PC-3 (cell line): ENCODE measurements at regions not wholly inside any gene's neighbourhood (a gene's known extent, or its start where the extent isn't known, plus 50 kb on each side); places are given as distances from the start of the nearest gene placed in this dataset.
"Not testable (repeated sequence)": the region's sequence is repeated elsewhere in the genome, so short reads cannot be mapped to it uniquely, and the experiment has no call there.

Experiments
- ATAC-seq: fragments of 200-7000 bp; cut with Tn5 transposase; 2 replicates; pipeline ENCODE4 v1.9.1; 2020; ENCODE audit warnings: mild to moderate bottlenecking, moderate library complexity
- BruUV-seq: library from RNA; stranded (reverse); fragments of 400-500 nt; replicated peaks from 2 replicates; lab custom pipeline; 2021; lab: Mats Ljungman, UMichigan
- CTCF ChIA-PET: fragments of 300-600 bp; sonication (Branson Sonifier 250); formaldehyde crosslinking; loops from one replicate; lab custom pipeline; 2022; ENCODE audit warnings: antibody characterized with exemption; lab: Charles Lee
- POLR2A ChIA-PET: fragments of 300-600 bp; sonication (Branson Sonifier 250); formaldehyde crosslinking; loops from one replicate; lab custom pipeline; 2022; ENCODE audit warnings: antibody characterized with exemption; ENCODE audit not compliant: unreplicated experiment; lab: Charles Lee
- DNase-seq: peaks from one replicate; pipeline ENCODE4 v3.0.0-alpha.2; 2015
- H2AFZ ChIP-seq: fragments of 300-600 bp; sonication (generic); 2 replicates; pipeline ENCODE4 v1.6.0; 2016; ENCODE audit warnings: antibody characterized with exemption, low read length
- H3F3A ChIP-seq: fragments of 300-600 bp; sonication (generic); one replicate; pipeline ENCODE4 v1.6.0; 2017; ENCODE audit warnings: antibody characterized with exemption, low read length, control low read depth, mild to moderate bottlenecking; ENCODE audit not compliant: unreplicated experiment
- H3K27ac ChIP-seq: fragments of 300-600 bp; sonication (generic); 2 replicates; pipeline ENCODE4 v1.5.1; 2016; ENCODE audit warnings: mild to moderate bottlenecking, low read length
- H3K27me3 ChIP-seq: fragments of 300-600 bp; sonication (generic); 2 replicates; pipeline ENCODE4 v1.6.1; 2016; ENCODE audit warnings: low read length, mixed read lengths
- H3K36me3 ChIP-seq: fragments of 300-600 bp; sonication (generic); 2 replicates; pipeline ENCODE4 v1.6.1; 2016; ENCODE audit warnings: low read depth, mixed run types, low read length, mixed read lengths
- H3K4me1 ChIP-seq: fragments of 300-600 bp; sonication (generic); 2 replicates; pipeline ENCODE4 v1.5.1; 2016; ENCODE audit warnings: low read length; ENCODE audit not compliant: insufficient read depth
- H3K4me2 ChIP-seq: fragments of 300-600 bp; sonication (generic); 2 replicates; pipeline ENCODE4 v1.6.0; 2016; ENCODE audit warnings: low read length
- H3K4me3 ChIP-seq: fragments of 300-600 bp; sonication (generic); 2 replicates; pipeline ENCODE4 v1.5.1; 2016; ENCODE audit warnings: mild to moderate bottlenecking, low read length, mixed read lengths
- H3K79me2 ChIP-seq: fragments of 300-600 bp; sonication (generic); 2 replicates; pipeline ENCODE4 v1.6.1; 2017; ENCODE audit warnings: low read length, mixed read lengths
- H3K9ac ChIP-seq: fragments of 300-600 bp; sonication (generic); 2 replicates; pipeline ENCODE4 v1.6.0; 2016; ENCODE audit warnings: mild to moderate bottlenecking, low read length
- H3K9me2 ChIP-seq: fragments of 300-600 bp; sonication (generic); replicated peaks from 2 replicates; pipeline ENCODE4 v1.6.1; 2016; ENCODE audit warnings: mixed run types, low read length, mixed read lengths
- H3K9me3 ChIP-seq: fragments of 300-600 bp; sonication (generic); 2 replicates; pipeline ENCODE4 v1.6.1; 2016; ENCODE audit warnings: low read length, mixed read lengths
- H4K20me1 ChIP-seq: fragments of 300-600 bp; sonication (generic); 2 replicates; pipeline ENCODE4 v1.6.1; 2016; ENCODE audit warnings: low read length, mixed read lengths
- EZH2 ChIP-seq: fragments of 300-600 bp; sonication (generic); IDR thresholded peaks from one replicate; pipeline ENCODE4 v1.6.1; 2017; ENCODE audit warnings: antibody characterized with exemption, mild to moderate bottlenecking, low read length; ENCODE audit not compliant: unreplicated experiment
- EZH2phosphoT487 ChIP-seq: fragments of 300-600 bp; sonication (generic); IDR thresholded peaks from 2 replicates; pipeline ENCODE4 v1.6.1; 2018; ENCODE audit warnings: mild to moderate bottlenecking, antibody characterized with exemption, low read length, borderline replicate concordance
- intact Hi-C: fragments of 100-400 bp; cut with micrococcal nuclease; formaldehyde crosslinking; loops from 2 replicates; pipeline ENCODE4 v1.9.0; 2023
- TF ChIP-seq, protein P1 (sequence below): fragments of 300-600 bp; sonication (generic); conservative IDR thresholded peaks from 2 replicates; pipeline ENCODE4 v1.5.1; 2017; ENCODE audit warnings: antibody characterized with exemption, low read depth, mild to moderate bottlenecking, low read length

DNA sequence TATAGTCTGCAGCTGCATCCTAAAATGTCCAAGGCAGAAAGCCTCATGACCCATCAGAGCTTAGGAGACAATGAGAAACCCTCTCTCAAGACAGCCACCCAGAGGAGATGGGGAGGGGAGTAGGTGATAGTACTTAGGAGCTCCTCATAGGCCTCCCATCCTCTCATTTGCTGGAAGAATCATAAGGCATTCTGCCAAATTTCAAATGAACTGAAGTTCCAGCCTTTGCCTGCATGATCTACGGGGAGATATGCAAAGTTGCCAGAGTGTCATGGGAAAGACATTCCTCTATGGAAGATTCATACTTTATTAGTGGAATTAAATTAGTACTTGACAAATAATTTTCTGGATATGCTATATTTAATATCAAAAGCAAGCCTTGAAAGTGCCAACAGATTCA, 194.1 kb upstream of the GJE1 start:
- H2AFZ ChIP-seq: no peak overlapping the region

GRCh38 chr6:141932685-141933084, 200.0 kb upstream of the GJE1 start:
- Histone ChIP-seq H3K4me2 (no peak overlapping the region), H3K27me3 (no peaks in the 10 kb centered on the region), H3K79me2 (no peaks in the 10 kb centered on the region), H4K20me1 (no peaks in the 10 kb centered on the region), H3K36me3 (no peaks in the 10 kb centered on the region), H3K27ac (no peak overlapping the region), H2AFZ (no peak overlapping the region), H3K9ac (no peak overlapping the region), H3F3A (no peaks in the 10 kb centered on the region), H3K9me2 (no peaks in the 10 kb centered on the region), H3K4me1 (no peaks in the 10 kb centered on the region), H3K9me3 (no peaks in the 10 kb centered on the region), H3K4me3 (no peak overlapping the region)
- intact Hi-C loops: no loop called here
- ChIA-PET POLR2A (no interaction called here), CTCF (no interaction called here)
- TF ChIP-seq EZH2phosphoT487: no peak
- TF ChIP-seq, protein P1, sequence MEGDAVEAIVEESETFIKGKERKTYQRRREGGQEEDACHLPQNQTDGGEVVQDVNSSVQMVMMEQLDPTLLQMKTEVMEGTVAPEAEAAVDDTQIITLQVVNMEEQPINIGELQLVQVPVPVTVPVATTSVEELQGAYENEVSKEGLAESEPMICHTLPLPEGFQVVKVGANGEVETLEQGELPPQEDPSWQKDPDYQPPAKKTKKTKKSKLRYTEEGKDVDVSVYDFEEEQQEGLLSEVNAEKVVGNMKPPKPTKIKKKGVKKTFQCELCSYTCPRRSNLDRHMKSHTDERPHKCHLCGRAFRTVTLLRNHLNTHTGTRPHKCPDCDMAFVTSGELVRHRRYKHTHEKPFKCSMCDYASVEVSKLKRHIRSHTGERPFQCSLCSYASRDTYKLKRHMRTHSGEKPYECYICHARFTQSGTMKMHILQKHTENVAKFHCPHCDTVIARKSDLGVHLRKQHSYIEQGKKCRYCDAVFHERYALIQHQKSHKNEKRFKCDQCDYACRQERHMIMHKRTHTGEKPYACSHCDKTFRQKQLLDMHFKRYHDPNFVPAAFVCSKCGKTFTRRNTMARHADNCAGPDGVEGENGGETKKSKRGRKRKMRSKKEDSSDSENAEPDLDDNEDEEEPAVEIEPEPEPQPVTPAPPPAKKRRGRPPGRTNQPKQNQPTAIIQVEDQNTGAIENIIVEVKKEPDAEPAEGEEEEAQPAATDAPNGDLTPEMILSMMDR: no peak
- no peak for TF ChIP-seq EZH2
- ATAC-seq (no peak), DNase-seq (no peak)
- no TSS peak for BruUV-seq

More for the DNA sequence above, 194.1 kb upstream of the GJE1 start:
- ChIA-PET POLR2A (no interaction called here), CTCF (no interaction called here)
- intact Hi-C loops: no loop called here
- H3K9ac ChIP-seq: no peak overlapping the region
- H3K27me3 ChIP-seq: no peaks in the 10 kb centered on the region
- H3K4me2 ChIP-seq: no peak overlapping the region
- TF ChIP-seq EZH2 (no peak), EZH2phosphoT487 (no peak)
- TF ChIP-seq, protein P1: no peak
- H3K4me3 ChIP-seq: no peak overlapping the region
- no peaks in the 10 kb centered on the region for H3F3A ChIP-seq
- no peak overlapping the region for H3K27ac ChIP-seq
- H3K36me3 ChIP-seq: no peaks in the 10 kb centered on the region
- H3K9me2 ChIP-seq: no peaks in the 10 kb centered on the region
- no peaks in the 10 kb centered on the region for H3K4me1 ChIP-seq
- DNase-seq: no peak
- no peaks in the 10 kb centered on the region for H3K79me2 ChIP-seq
- BruUV-seq: no TSS peak
- no peak for ATAC-seq
- H4K20me1 ChIP-seq: no peaks in the 10 kb centered on the region
- no peaks in the 10 kb centered on the region for H3K9me3 ChIP-seq

- H3K9me3 ChIP-seq, DNase-seq, POLR2A ChIA-PET, H3F3A ChIP-seq, BruUV-seq, H3K4me3 ChIP-seq, H3K4me1 ChIP-seq, H3K27me3 ChIP-seq, H2AFZ ChIP-seq, CTCF ChIA-PET, H3K9me2 ChIP-seq, intact Hi-C loops, H3K36me3 ChIP-seq, H3K9ac ChIP-seq, H4K20me1 ChIP-seq, H3K27ac ChIP-seq, H3K79me2 ChIP-seq, ATAC-seq, H3K4me2 ChIP-seq: not testable (repeated sequence)
Observed at GRCh38 chr6:141926200-141926900, 206.4 kb upstream of the GJE1 start.
